DOHH2 (cell line): ENCODE measurements at regions not wholly inside any gene's neighbourhood (a gene's known extent, or its start where the extent isn't known, plus 50 kb on each side); places are given as distances from the start of the nearest gene placed in this dataset.

Experiments used
- EZH2phosphoT487 ChIP-seq: fragments of 200-600 bp; sonication (generic); IDR thresholded peaks from 2 replicates; pipeline ENCODE4 v1.6.1; 2017; ENCODE audit warnings: borderline replicate concordance, mild to moderate bottlenecking, antibody characterized with exemption, low read length, moderate library complexity, mixed read lengths
- TF ChIP-seq, protein P1 (sequence below): fragments of 200-600 bp; sonication (generic); IDR thresholded peaks from one replicate; pipeline ENCODE4 v1.5.1; 2014; ENCODE audit warnings: antibody characterized with exemption, mild to moderate bottlenecking, low read depth, low read length; ENCODE audit not compliant: poor library complexity, severe bottlenecking

DNA sequence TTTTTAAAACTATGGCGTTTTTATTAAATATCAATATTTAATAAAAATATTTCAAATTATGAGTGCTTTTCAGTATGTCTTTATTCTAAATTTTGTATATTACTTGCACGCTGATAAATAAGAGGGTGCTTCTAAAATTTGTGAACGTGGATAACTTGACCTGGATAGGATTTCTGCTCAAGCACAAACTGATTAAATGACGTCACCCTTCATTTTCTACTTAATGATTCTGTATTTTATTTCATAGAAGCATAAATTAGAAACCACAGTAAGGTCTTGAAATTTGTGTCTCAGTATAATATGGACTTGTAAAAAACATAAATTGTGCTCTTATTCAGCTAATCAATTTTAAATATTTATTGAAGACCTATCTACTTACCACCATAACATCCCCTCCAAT, 903.7 kb downstream of the ROBO2 start:
- TF ChIP-seq, protein P1, sequence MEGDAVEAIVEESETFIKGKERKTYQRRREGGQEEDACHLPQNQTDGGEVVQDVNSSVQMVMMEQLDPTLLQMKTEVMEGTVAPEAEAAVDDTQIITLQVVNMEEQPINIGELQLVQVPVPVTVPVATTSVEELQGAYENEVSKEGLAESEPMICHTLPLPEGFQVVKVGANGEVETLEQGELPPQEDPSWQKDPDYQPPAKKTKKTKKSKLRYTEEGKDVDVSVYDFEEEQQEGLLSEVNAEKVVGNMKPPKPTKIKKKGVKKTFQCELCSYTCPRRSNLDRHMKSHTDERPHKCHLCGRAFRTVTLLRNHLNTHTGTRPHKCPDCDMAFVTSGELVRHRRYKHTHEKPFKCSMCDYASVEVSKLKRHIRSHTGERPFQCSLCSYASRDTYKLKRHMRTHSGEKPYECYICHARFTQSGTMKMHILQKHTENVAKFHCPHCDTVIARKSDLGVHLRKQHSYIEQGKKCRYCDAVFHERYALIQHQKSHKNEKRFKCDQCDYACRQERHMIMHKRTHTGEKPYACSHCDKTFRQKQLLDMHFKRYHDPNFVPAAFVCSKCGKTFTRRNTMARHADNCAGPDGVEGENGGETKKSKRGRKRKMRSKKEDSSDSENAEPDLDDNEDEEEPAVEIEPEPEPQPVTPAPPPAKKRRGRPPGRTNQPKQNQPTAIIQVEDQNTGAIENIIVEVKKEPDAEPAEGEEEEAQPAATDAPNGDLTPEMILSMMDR = no peak
- no peak for TF ChIP-seq EZH2phosphoT487
